ENCODE measurements at regions not wholly inside any gene's neighbourhood (a gene's known extent, or its start where the extent isn't known, plus 50 kb on each side); places are given as distances from the start of the nearest gene placed in this dataset.

DNA sequence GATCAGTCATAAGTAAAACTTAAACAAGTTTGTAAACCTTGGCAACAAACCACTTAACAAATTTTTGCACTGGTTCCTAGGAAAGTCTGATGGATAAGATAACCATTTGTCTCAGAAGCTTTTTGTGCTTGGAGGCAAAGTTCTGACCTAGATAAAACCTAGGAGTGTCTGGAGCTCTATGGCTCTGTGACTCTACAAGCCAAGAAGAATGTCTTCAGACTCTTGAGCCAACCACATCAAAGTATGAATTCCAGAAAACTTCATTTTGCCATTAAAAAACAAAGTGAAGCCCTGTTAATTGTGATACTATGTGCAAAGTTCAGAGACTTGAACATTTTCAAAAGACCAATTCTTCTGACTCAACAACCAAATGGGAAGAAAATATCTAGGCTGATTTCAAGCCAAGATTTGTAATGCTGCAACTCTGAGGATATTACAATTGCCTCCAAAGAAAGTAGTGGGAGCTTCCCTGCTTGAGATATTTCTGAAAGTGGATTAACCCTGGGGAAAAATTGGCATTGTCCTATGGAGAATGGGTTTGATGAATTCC, 158.1 kb upstream of the FOXQ1 start:
- H3K27ac ChIP-seq (ENCODE audit: low read depth, low read length): no peak overlapping the region

DNA sequence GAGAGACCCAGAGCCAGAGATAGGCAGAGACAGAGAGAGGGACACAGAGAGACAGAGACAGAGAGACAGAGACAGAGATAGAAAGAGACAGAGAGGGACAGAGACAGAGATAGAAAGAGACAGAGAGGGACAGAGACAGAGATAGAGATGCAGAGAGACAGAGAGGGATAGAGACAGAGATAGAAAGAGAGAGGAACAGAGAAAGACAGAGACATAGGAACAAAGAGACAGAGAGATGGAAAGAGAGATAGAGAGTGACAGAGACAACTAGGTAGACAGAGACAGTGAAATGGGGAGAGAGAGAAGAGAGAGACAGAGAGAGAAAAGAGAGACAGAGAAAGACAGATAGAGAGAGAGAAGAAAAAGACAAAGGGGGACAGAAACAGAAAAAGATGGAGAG, 165.4 kb upstream of the FOXQ1 start:
- Histone ChIP-seq H3K27ac (ENCODE audit: low read depth, low read length) (no peak overlapping the region), H3K79me2 (ENCODE audit: control insufficient read depth, insufficient read depth, low read length, unreplicated experiment) (no peaks in the 10 kb centered on the region), H3K4me3 (ENCODE audit: low read depth, low read length) (no peak overlapping the region), H3K27me3 (ENCODE audit: insufficient read depth, low read length) (no peaks in the 10 kb centered on the region), H2AFZ (ENCODE audit: low read length, unreplicated experiment) (no peak overlapping the region), H3K36me3 (ENCODE audit: insufficient read depth, low read length) (no peaks in the 10 kb centered on the region), H3K4me1 (ENCODE audit: control insufficient read depth, insufficient read depth, low read length, unreplicated experiment) (no peaks in the 10 kb centered on the region)

More for the DNA sequence above, 158.1 kb upstream of the FOXQ1 start:
- Histone ChIP-seq H2AFZ (ENCODE audit: low read length, unreplicated experiment) (no peak overlapping the region), H3K4me3 (ENCODE audit: low read depth, low read length) (no peak overlapping the region), H3K79me2 (ENCODE audit: control insufficient read depth, insufficient read depth, low read length, unreplicated experiment) (no peaks in the 10 kb centered on the region), H3K4me1 (ENCODE audit: control insufficient read depth, insufficient read depth, low read length, unreplicated experiment) (no peaks in the 10 kb centered on the region), H3K27me3 (ENCODE audit: insufficient read depth, low read length) (no peaks in the 10 kb centered on the region), H3K36me3 (ENCODE audit: insufficient read depth, low read length) (no peaks in the 10 kb centered on the region)

DNA sequence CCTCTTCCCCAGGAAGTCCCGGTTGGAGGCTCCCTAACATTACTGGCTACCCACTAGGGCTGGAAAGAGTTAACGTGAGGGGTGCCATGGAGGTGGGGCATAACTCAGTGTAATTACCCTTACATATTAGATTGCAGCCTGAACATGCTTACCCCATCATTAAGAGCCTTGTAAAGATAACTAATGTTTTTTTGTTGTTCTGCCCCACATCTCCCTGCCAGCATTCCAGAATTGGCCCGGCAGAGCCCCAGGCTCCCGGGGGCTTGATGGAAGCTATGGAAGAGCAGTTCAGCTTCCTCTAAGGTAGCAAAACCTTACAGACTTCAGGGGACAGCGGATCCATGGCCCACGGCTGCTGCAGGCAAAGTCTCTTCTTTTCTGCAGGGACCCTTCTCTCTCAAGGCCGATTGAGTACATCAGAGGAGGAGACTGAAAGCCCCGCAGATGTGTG, 166.1 kb upstream of the FOXQ1 start:
- Histone ChIP-seq H3K27ac (ENCODE audit: low read depth, low read length) (no peak overlapping the region), H3K27me3 (ENCODE audit: insufficient read depth, low read length) (no peaks in the 10 kb centered on the region), H3K79me2 (ENCODE audit: control insufficient read depth, insufficient read depth, low read length, unreplicated experiment) (no peaks in the 10 kb centered on the region), H3K4me3 (ENCODE audit: low read depth, low read length) (no peak overlapping the region), H3K4me1 (ENCODE audit: control insufficient read depth, insufficient read depth, low read length, unreplicated experiment) (no peaks in the 10 kb centered on the region), H2AFZ (ENCODE audit: low read length, unreplicated experiment) (no peak overlapping the region), H3K36me3 (ENCODE audit: insufficient read depth, low read length) (no peaks in the 10 kb centered on the region)

DNA sequence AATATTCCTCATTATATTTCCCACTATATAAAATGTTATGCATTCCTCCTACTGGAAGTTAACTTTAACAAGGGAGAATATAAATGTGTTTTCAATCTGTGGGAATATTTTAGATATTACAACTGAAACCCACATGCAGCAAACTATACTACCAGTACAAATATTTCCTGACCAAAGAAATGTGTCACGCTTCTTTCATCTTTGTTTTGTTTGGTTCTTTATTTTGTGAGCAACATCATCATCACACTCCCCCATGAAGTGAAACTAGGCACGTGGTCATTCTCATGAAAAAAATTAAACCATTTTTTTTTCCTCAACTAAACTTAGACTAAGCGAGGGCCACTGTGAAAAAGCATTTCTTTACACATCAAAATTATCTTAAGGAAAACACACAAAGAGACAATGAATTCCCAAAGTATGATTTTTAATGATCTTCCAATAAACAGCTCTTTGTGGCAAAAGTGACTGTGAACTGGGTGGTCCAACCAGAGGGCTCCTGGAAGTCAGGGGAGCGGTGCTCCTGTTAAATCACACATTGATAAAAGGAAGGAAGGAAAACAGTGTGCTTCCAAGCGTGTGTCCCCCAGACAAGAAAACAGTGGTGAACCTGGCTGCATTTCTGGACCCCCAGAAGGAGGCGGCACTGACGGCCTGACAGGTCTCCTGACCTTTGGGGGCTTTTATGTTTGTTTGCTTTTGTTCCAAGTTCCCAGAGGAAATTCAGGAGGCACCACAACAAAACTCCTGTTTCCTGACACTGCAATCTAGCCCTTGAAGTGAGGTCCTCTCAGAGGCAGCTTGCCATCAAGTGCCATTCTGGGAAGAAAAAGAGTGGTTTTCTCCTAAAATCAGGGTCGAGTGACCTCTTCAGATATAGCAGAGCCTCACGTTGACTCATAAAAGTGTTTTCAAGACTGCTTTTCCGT, 166.8 kb upstream of the FOXQ1 start:
- H2AFZ ChIP-seq (ENCODE audit: low read length, unreplicated experiment): no peak overlapping the region

DNA sequence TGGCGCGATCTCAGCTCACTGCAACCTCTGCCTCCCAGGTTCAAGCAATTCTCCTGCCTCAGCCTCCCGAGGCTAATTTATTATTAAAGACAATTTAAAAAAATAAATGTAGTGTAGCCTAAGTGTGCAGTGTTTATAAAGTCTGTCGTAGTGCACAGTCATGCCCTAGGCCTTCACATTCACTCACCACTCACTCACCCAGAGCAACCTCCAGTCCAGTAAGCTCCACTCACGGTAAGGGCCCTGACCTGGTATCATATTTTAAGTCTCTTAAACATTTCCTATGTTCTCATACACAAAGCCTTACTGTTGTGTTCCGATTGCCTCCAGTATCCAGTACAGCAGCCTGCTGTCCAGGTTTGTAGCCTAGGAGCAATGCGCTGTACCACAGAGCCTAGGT, 168.2 kb upstream of the FOXQ1 start:
- no peaks in the 10 kb centered on the region for H3K79me2 ChIP-seq (ENCODE audit: control insufficient read depth, insufficient read depth, low read length, unreplicated experiment)
- H3K4me3 ChIP-seq (ENCODE audit: low read depth, low read length): no peak overlapping the region
- H3K27ac ChIP-seq (ENCODE audit: low read depth, low read length): no peak overlapping the region
- H2AFZ ChIP-seq (ENCODE audit: low read length, unreplicated experiment): no peak overlapping the region
- H3K4me1 ChIP-seq (ENCODE audit: control insufficient read depth, insufficient read depth, low read length, unreplicated experiment): no peaks in the 10 kb centered on the region
- H3K36me3 ChIP-seq (ENCODE audit: insufficient read depth, low read length): no peaks in the 10 kb centered on the region
- H3K27me3 ChIP-seq (ENCODE audit: insufficient read depth, low read length): no peaks in the 10 kb centered on the region

More for the DNA sequence above, 166.8 kb upstream of the FOXQ1 start:
- Histone ChIP-seq H3K79me2 (ENCODE audit: control insufficient read depth, insufficient read depth, low read length, unreplicated experiment) (no peaks in the 10 kb centered on the region), H3K27me3 (ENCODE audit: insufficient read depth, low read length) (no peaks in the 10 kb centered on the region), H3K4me1 (ENCODE audit: control insufficient read depth, insufficient read depth, low read length, unreplicated experiment) (no peaks in the 10 kb centered on the region), H3K4me3 (ENCODE audit: low read depth, low read length) (no peak overlapping the region), H3K36me3 (ENCODE audit: insufficient read depth, low read length) (no peaks in the 10 kb centered on the region), H3K27ac (ENCODE audit: low read depth, low read length) (no peak overlapping the region)

DNA sequence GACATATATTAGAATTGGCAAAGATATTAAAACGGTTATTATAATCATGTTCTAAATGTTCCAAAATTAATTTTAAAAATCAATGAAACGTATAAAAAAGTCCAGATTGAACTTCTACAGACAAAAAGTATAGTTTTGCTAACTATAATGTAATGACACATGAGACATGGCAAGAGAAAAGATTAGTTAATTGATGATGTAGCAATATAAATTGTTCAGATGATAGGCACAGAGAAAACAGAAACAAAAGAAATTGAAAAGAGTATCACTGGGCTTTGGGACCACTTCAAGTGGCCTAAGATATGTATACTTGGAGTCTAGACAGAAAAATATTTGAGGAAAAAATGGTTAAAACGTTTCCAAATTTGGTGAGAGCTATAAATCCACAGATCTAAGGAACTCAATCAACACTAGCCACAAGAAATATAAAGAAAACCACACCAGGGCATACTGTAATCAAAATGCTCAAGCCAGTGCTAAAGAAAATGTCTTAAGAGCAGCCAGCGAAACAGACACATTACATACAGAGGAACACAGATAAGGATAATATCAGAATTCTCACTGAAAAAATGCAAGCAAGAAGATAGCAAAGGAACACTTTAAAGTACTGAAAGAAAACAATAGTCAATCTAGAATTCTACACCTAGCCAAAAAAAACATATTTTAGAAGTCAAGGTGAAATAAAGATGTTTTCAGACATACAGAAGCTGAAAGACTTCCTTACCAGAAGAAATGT, 172.6 kb upstream of the FOXQ1 start:
- Histone ChIP-seq H2AFZ (ENCODE audit: low read length, unreplicated experiment) (no peak overlapping the region), H3K4me3 (ENCODE audit: low read depth, low read length) (no peak overlapping the region), H3K36me3 (ENCODE audit: insufficient read depth, low read length) (no peaks in the 10 kb centered on the region), H3K27me3 (ENCODE audit: insufficient read depth, low read length) (no peaks in the 10 kb centered on the region), H3K27ac (ENCODE audit: low read depth, low read length) (no peak overlapping the region), H3K79me2 (ENCODE audit: control insufficient read depth, insufficient read depth, low read length, unreplicated experiment) (no peaks in the 10 kb centered on the region), H3K4me1 (ENCODE audit: control insufficient read depth, insufficient read depth, low read length, unreplicated experiment) (no peaks in the 10 kb centered on the region)

DNA sequence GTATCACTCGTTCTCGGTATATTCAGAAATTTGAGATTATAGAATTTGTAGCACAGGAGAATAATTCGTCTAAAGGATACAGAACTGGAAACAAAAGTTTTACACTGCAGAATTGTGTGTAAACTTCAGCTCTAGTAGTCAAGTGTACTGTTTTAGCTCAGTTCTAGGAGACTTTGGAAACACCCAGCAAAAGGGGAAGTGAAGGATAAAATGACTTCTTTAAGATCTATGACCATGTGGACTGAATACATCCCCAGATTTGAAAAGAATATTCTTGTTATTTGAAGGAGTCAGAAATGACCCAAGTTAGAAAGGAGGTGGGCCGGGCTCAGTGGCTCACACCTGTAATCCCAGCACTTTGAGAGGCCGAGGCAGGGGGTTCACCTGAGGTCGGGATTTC, 174.0 kb upstream of the FOXQ1 start:
- Histone ChIP-seq H3K27me3 (ENCODE audit: insufficient read depth, low read length) (no peaks in the 10 kb centered on the region), H3K4me3 (ENCODE audit: low read depth, low read length) (no peak overlapping the region), H3K27ac (ENCODE audit: low read depth, low read length) (no peak overlapping the region), H3K36me3 (ENCODE audit: insufficient read depth, low read length) (no peaks in the 10 kb centered on the region), H3K79me2 (ENCODE audit: control insufficient read depth, insufficient read depth, low read length, unreplicated experiment) (no peaks in the 10 kb centered on the region), H2AFZ (ENCODE audit: low read length, unreplicated experiment) (no peak overlapping the region), H3K4me1 (ENCODE audit: control insufficient read depth, insufficient read depth, low read length, unreplicated experiment) (no peaks in the 10 kb centered on the region)

DNA sequence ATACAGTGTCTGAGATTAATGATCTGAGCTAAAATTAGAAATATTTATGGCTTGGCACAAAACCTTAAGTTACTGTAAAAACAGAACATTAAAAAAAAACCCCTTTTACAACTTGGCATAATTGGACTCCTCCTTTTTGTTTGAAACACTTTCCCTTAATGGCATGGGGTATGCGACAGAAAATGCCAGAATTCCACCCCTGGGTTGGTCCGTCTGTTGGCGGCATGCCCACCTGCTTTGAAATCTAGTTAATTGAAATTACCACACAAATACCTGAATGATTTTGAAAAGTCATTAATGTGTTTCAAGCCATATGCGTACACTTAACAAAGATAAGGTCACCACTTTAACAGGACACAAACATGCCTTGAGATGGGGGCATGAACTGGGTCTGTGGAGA, 175.1 kb upstream of the FOXQ1 start:
- no peaks in the 10 kb centered on the region for H3K4me1 ChIP-seq (ENCODE audit: control insufficient read depth, insufficient read depth, low read length, unreplicated experiment)
- no peaks in the 10 kb centered on the region for H3K27me3 ChIP-seq (ENCODE audit: insufficient read depth, low read length)
- H2AFZ ChIP-seq (ENCODE audit: low read length, unreplicated experiment): no peak overlapping the region
- H3K27ac ChIP-seq (ENCODE audit: low read depth, low read length): no peak overlapping the region
- no peaks in the 10 kb centered on the region for H3K36me3 ChIP-seq (ENCODE audit: insufficient read depth, low read length)
- H3K4me3 ChIP-seq (ENCODE audit: low read depth, low read length): no peak overlapping the region
- H3K79me2 ChIP-seq (ENCODE audit: control insufficient read depth, insufficient read depth, low read length, unreplicated experiment): no peaks in the 10 kb centered on the region

DNA sequence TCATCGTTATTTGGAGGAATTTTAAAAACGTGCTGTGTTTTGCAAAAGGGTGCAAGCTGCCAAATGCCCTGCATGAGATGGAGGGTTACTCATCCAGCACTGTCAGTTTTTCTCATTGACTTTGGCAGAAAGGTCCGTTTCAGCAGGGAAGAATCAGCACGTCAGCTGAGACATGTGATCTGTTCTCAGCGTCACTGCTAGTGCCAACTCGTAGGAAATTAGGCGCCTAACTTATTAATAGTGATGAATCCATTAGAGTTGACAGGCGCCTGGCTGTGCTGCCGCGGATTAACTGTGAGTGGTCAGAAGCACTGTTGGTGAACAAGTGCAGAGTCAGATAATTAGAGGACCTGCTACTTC, 175.5 kb upstream of the FOXQ1 start:
- no peaks in the 10 kb centered on the region for H3K27me3 ChIP-seq (ENCODE audit: insufficient read depth, low read length)
- H3K27ac ChIP-seq (ENCODE audit: low read depth, low read length): no peak overlapping the region
- H3K4me3 ChIP-seq (ENCODE audit: low read depth, low read length): no peak overlapping the region
- H3K79me2 ChIP-seq (ENCODE audit: control insufficient read depth, insufficient read depth, low read length, unreplicated experiment): no peaks in the 10 kb centered on the region
- no peak overlapping the region for H2AFZ ChIP-seq (ENCODE audit: low read length, unreplicated experiment)
- H3K36me3 ChIP-seq (ENCODE audit: insufficient read depth, low read length): no peaks in the 10 kb centered on the region
- H3K4me1 ChIP-seq (ENCODE audit: control insufficient read depth, insufficient read depth, low read length, unreplicated experiment): no peaks in the 10 kb centered on the region

DNA sequence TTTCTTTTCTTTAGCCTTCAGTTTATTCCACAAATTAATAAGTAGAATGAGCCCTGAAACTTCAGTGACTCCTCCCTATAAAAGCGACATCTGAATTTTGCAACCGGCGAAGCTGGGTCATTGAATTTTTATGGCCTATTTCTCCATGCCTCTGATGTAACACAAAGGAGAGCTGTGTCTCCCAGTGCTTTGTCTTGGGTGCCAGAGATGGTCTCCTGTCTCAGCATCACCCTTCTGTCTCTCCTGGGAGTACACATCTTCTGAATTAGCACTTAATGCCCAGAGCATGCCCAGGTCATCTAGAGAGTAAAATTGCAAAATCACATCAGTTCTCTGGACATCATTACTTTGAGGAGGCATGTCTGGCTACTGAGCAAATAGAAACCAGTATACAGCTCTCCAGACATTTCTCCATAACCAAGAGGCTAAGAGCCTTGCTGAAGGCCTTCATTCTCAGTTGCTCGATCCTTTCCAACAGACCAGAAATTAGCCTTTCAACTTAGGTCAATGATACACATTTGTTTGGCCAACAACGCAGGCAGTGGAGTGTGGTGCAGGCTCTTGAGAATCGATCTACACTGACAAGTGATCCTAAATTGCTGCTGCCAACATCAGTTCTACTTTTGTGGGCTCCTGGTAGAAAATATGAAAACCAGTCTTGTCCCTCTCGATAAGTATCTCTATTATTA, 176.0 kb upstream of the FOXQ1 start:
- Histone ChIP-seq H3K4me3 (ENCODE audit: low read depth, low read length) (no peak overlapping the region), H3K4me1 (ENCODE audit: control insufficient read depth, insufficient read depth, low read length, unreplicated experiment) (no peaks in the 10 kb centered on the region), H3K79me2 (ENCODE audit: control insufficient read depth, insufficient read depth, low read length, unreplicated experiment) (no peaks in the 10 kb centered on the region), H3K27me3 (ENCODE audit: insufficient read depth, low read length) (no peaks in the 10 kb centered on the region), H3K36me3 (ENCODE audit: insufficient read depth, low read length) (no peaks in the 10 kb centered on the region), H3K27ac (ENCODE audit: low read depth, low read length) (no peak overlapping the region), H2AFZ (ENCODE audit: low read length, unreplicated experiment) (no peak overlapping the region)
